Esophagus muscularis mucosa (tissue), 4 donors: ENCODE measurements at regions not wholly inside any gene's neighbourhood (a gene's known extent, or its start where the extent isn't known, plus 50 kb on each side); places are given as distances from the start of the nearest gene placed in this dataset.
"Not testable (repeated sequence)": the region's sequence is repeated elsewhere in the genome, so short reads cannot be mapped to it uniquely, and the experiment has no call there.

Source experiments
- DNase-seq: peaks from one replicate; pipeline ENCODE4 v3.0.0-alpha.2; 2017; ENCODE audit errors: extremely low spot score
- H3K27ac ChIP-seq, 4 donors: fragments of 200-600 bp; sonication (generic); replicated peaks in 1 of 4; 1 replicate in 3 of 4; 2 replicates in 1 of 4; pipeline ENCODE4 v1.5.1; 2016 to 2019; ENCODE audit warnings: mild to moderate bottlenecking in 1 of 4
- H3K27me3 ChIP-seq, 4 donors: fragments of 200-600 bp; sonication (generic); one replicate each; pipeline versions ENCODE4 v1.5.1 to v1.6.0; 2016 to 2019
- H3K36me3 ChIP-seq, 4 donors: fragments of 200-600 bp; sonication (generic); one replicate each; pipeline ENCODE4 v1.5.1; 2016 to 2019
- H3K4me1 ChIP-seq, 4 donors: fragments of 200-600 bp; sonication (generic); one replicate each; pipeline ENCODE4 v1.5.1; 2016 to 2019
- H3K4me3 ChIP-seq, 4 donors: fragments of 200-600 bp; sonication (generic); 1 replicate in 2 of 4; 2 replicates in 2 of 4; pipeline ENCODE4 v1.5.1; 2016 to 2019; ENCODE audit warnings: mild to moderate bottlenecking in 4 of 4, moderate library complexity in 1 of 4
- H3K9me3 ChIP-seq, 4 donors: fragments of 200-600 bp; sonication (generic); 1 replicate in 3 of 4; 2 replicates in 1 of 4; pipeline ENCODE4 v1.5.1; 2016 to 2019
- CTCF ChIP-seq, 3 experiments: fragments of 200-600 bp in 2 of 3; fragments of 450-650 bp in 1 of 3; sonication (generic) in 2 of 3; IDR thresholded peaks; one replicate each; pipeline ENCODE4 v1.5.1; 2017 to 2019; ENCODE audit warnings: antibody characterized with exemption in 3 of 3, mild to moderate bottlenecking in 2 of 3, moderate library complexity in 1 of 3
- EP300 ChIP-seq: sonication (generic); formaldehyde crosslinking; IDR thresholded peaks from one replicate; pipeline ENCODE4 v1.6.1; 2017; ENCODE audit warnings: antibody characterized with exemption
- POLR2A ChIP-seq: fragments of 450-650 bp; IDR thresholded peaks from one replicate; pipeline ENCODE4 v1.6.1; 2017; ENCODE audit warnings: antibody characterized with exemption, moderate library complexity, mild to moderate bottlenecking, low read depth
- POLR2AphosphoS5 ChIP-seq, 2 donors: sonication (generic); formaldehyde crosslinking; IDR thresholded peaks; one replicate each; pipeline ENCODE4 v1.6.1; 2017; ENCODE audit warnings: antibody characterized with exemption in 2 of 2
- WGBS: methylation state at CpG from one replicate; pipeline ENCODE4 v1.1.5; 2018; 5-methylcytosine and 5-hydroxymethylcytosine counted together
- intact Hi-C: fragments of 100-400 bp; cut with DNase I; formaldehyde crosslinking; loops from one replicate; pipeline ENCODE4 v1.15.1; 2023

GRCh38 chrX:17984415-17984814 lies 123.3 kb upstream of the RAI2 start:
- intact Hi-C loops = no loop called here
- peaks cover 0 to 12% (median 0%) of the 10 kb centered on the region in 4 donors for H3K9me3 ChIP-seq
- H3K4me1 ChIP-seq = no peaks in the 10 kb centered on the region
- DNase-seq = no peak
- H3K36me3 ChIP-seq = no peaks in the 10 kb centered on the region
- no peak overlapping the region for H3K27ac ChIP-seq
- no peaks in the 10 kb centered on the region for H3K27me3 ChIP-seq
- 59% methylated on average over 5 of the region's 5 CpGs for WGBS
- no peak for TF ChIP-seq CTCF (IDR thresholded peaks at IDR 0.05)
- TF ChIP-seq POLR2A = no peak
- no peak for TF ChIP-seq EP300
- no peak for TF ChIP-seq POLR2AphosphoS5 (IDR thresholded peaks at IDR 0.05)
- no peak overlapping the region for H3K4me3 ChIP-seq

GRCh38 chrX:17983389-17983788 lies 122.3 kb upstream of the RAI2 start:
- no peaks in the 10 kb centered on the region for H3K4me1 ChIP-seq
- no peak for TF ChIP-seq EP300
- TF ChIP-seq POLR2A = no peak
- no peak for TF ChIP-seq POLR2AphosphoS5 (IDR thresholded peaks at IDR 0.05)
- TF ChIP-seq CTCF (IDR thresholded peaks at IDR 0.05) = no peak
- H3K27me3 ChIP-seq = no peaks in the 10 kb centered on the region
- H3K36me3 ChIP-seq = no peaks in the 10 kb centered on the region
- H3K9me3 ChIP-seq = peaks cover 0 to 12% (median 0%) of the 10 kb centered on the region in 4 donors
- 38% methylated on average over 1 of the region's 1 CpG for WGBS
- no peak for DNase-seq
- intact Hi-C loops = no loop called here
- H3K27ac ChIP-seq = no peak overlapping the region
- no peak overlapping the region for H3K4me3 ChIP-seq

GRCh38 chrX:17977696-17978095 lies 116.6 kb upstream of the RAI2 start:
- Histone ChIP-seq H3K4me1 (no peaks in the 10 kb centered on the region), H3K27me3 (no peaks in the 10 kb centered on the region), H3K9me3 (no peaks in the 10 kb centered on the region), H3K36me3 (no peaks in the 10 kb centered on the region), H3K27ac (no peak overlapping the region), H3K4me3 (no peak overlapping the region)
- WGBS = 68% methylated on average over 3 of the region's 3 CpGs
- DNase-seq = no peak
- intact Hi-C loops = no loop called here
- TF ChIP-seq POLR2AphosphoS5 (IDR thresholded peaks at IDR 0.05) (no peak), EP300 (no peak)

GRCh38 chrX:17976955-17977354 lies 115.9 kb upstream of the RAI2 start:
- no peak for DNase-seq
- H3K9me3 ChIP-seq = no peaks in the 10 kb centered on the region
- H3K4me1 ChIP-seq = no peaks in the 10 kb centered on the region
- TF ChIP-seq POLR2A (no peak), EP300 (no peak), CTCF (IDR thresholded peaks at IDR 0.05) (no peak)
- H3K27me3 ChIP-seq = no peaks in the 10 kb centered on the region
- WGBS = 72% methylated on average over 3 of the region's 3 CpGs
- no peaks in the 10 kb centered on the region for H3K36me3 ChIP-seq
- no peak overlapping the region for H3K4me3 ChIP-seq
- intact Hi-C loops = no loop called here
- no peak overlapping the region for H3K27ac ChIP-seq

- H3K9me3 ChIP-seq, H3K36me3 ChIP-seq, H3K27ac ChIP-seq, DNase-seq, H3K4me3 ChIP-seq, H3K4me1 ChIP-seq, H3K27me3 ChIP-seq, intact Hi-C loops: not testable (repeated sequence)
- 79% methylated on average over 5 of the region's 5 CpGs for WGBS
Measured at GRCh38 chrX:17975349-17975748, 114.3 kb upstream of the RAI2 start.

GRCh38 chrX:17968367-17968766 lies 107.3 kb upstream of the RAI2 start:
- intact Hi-C loops = no loop called here
- Histone ChIP-seq H3K27ac (no peak overlapping the region), H3K27me3 (no peaks in the 10 kb centered on the region), H3K4me3 (no peak overlapping the region), H3K36me3 (no peaks in the 10 kb centered on the region), H3K9me3 (no peaks in the 10 kb centered on the region), H3K4me1 (no peaks in the 10 kb centered on the region)
- WGBS = 67% methylated on average over 8 of the region's 8 CpGs
- TF ChIP-seq POLR2AphosphoS5 (IDR thresholded peaks at IDR 0.05) (no peak), POLR2A (no peak), CTCF (IDR thresholded peaks at IDR 0.05) (no peak), EP300 (no peak)
- no peak for DNase-seq
